ENCODE measurements at regions not wholly inside any gene's neighbourhood (a gene's known extent, or its start where the extent isn't known, plus 50 kb on each side); places are given as distances from the start of the nearest gene placed in this dataset.

GRCh38 chr21:33975548-33976081 is 60.0 kb upstream of the ATP5PO start:
- TF ChIP-seq CTCF (conservative IDR thresholded peaks at IDR 0.05; ENCODE audit: low read depth in 2 of 2) = no peak
- no peak for TF ChIP-seq REST (IDR thresholded peaks at IDR 0.05; ENCODE audit: unreplicated experiment)
- TF ChIP-seq EZH2 (IDR thresholded peaks at IDR 0.05; ENCODE audit: low read depth, unreplicated experiment) = no peak
- no peak for TF ChIP-seq POLR2AphosphoS5 (IDR thresholded peaks at IDR 0.05; ENCODE audit: low read depth)

Measured in GM23338 (cell line).